ENCODE measurements at regions not wholly inside any gene's neighbourhood (a gene's known extent, or its start where the extent isn't known, plus 50 kb on each side); places are given as distances from the start of the nearest gene placed in this dataset.

GRCh38 chr4:97142410-97142809, 1000.9 kb downstream of the STPG2 start:
- H4K20me1 ChIP-seq (ENCODE audit: control insufficient read depth, insufficient read depth): no peaks in the 10 kb centered on the region
- ChIA-PET SMC1A (ENCODE audit: uncharacterized antibody, unreplicated experiment) (interaction anchor here (1.3 kb wide), 1 partner anchor 9 kb away, joined by 3 read pairs; no protein-coding TSS in a partner anchor), CTCF (interaction anchor here (1.0 to 1.4 kb wide), 2 partner anchors 13 to 256 kb away, joined by 3 to 4 read pairs; no protein-coding TSS in a partner anchor), RAD21 (ENCODE audit: unreplicated experiment) (no interaction called here), POLR2A (no interaction called here)
- H3K9ac ChIP-seq (ENCODE audit: control insufficient read depth, insufficient read depth, low read length): no peak overlapping the region
- no peaks in the 10 kb centered on the region for H3K36me3 ChIP-seq (ENCODE audit: control insufficient read depth in 2 of 2, insufficient read depth in 2 of 2, low read length in 1 of 2)
- TF ChIP-seq, protein P1, sequence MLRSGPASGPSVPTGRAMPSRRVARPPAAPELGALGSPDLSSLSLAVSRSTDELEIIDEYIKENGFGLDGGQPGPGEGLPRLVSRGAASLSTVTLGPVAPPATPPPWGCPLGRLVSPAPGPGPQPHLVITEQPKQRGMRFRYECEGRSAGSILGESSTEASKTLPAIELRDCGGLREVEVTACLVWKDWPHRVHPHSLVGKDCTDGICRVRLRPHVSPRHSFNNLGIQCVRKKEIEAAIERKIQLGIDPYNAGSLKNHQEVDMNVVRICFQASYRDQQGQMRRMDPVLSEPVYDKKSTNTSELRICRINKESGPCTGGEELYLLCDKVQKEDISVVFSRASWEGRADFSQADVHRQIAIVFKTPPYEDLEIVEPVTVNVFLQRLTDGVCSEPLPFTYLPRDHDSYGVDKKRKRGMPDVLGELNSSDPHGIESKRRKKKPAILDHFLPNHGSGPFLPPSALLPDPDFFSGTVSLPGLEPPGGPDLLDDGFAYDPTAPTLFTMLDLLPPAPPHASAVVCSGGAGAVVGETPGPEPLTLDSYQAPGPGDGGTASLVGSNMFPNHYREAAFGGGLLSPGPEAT (IDR thresholded peaks at IDR 0.05; ENCODE audit: low read depth): no peak
- TF ChIP-seq CBX5 (IDR thresholded peaks at IDR 0.05; ENCODE audit: low read depth): no peak
- TF ChIP-seq PAX5 (IDR thresholded peaks at IDR 0.05; ENCODE audit: borderline replicate concordance, low read depth, low read length): no peak
- no peak for TF ChIP-seq SMAD5 (IDR thresholded peaks at IDR 0.05; ENCODE audit: low read depth)
- TF ChIP-seq RB1 (IDR thresholded peaks at IDR 0.05; ENCODE audit: borderline replicate concordance): no peak
- no peak for TF ChIP-seq ZNF24 (IDR thresholded peaks at IDR 0.05)
- no peak for TF ChIP-seq POLR2A (IDR thresholded peaks at IDR 0.05; ENCODE audit: low read depth, low read length)
- no peak for TF ChIP-seq LARP7 (IDR thresholded peaks at IDR 0.05)
- no peak for TF ChIP-seq RCOR1 (conservative IDR thresholded peaks at IDR 0.05; ENCODE audit: low read depth, low read length)
- no peak for TF ChIP-seq CTCF (IDR thresholded peaks at IDR 0.05 in 2 of 3, conservative IDR thresholded peaks at IDR 0.05 in 1 of 3; ENCODE audit: control insufficient read depth in 2 of 3, extremely low read depth in 1 of 3, insufficient read depth in 1 of 3, low read depth in 3 of 3, low read length in 3 of 3)
- TF ChIP-seq KDM1A (IDR thresholded peaks at IDR 0.05; ENCODE audit: borderline replicate concordance): no peak
- H3K27ac ChIP-seq (ENCODE audit: control insufficient read depth, insufficient read depth): no peak overlapping the region
- no peak for DNase-seq (ENCODE audit: low read depth, low spot score)
- no peak for ATAC-seq
- in situ Hi-C loops (cut with MboI) (no loop called here), intact Hi-C loops (cut with micrococcal nuclease; ENCODE audit: unreplicated experiment) (no loop called here)
- no peaks in the 10 kb centered on the region for H3K9me3 ChIP-seq (replicated peaks; ENCODE audit: control insufficient read depth, insufficient read depth, low read length)
- no peak overlapping the region for H2AFZ ChIP-seq (ENCODE audit: control insufficient read depth, low read depth, low read length)
- WGBS (ENCODE audit: insufficient coverage, insufficient replicate concordance, low lambda C conversion rate, missing lambda C conversion rate): 0% methylated on average over 2 of the region's 2 CpGs
- BruUV-seq (replicated peaks): no TSS peak
- H3K4me1 ChIP-seq (ENCODE audit: control insufficient read depth, insufficient read depth, low read length): no peaks in the 10 kb centered on the region
- no peak for FAIRE-seq
- no peak overlapping the region for H3K4me2 ChIP-seq (ENCODE audit: control insufficient read depth, insufficient read depth)
- no peak overlapping the region for H3K4me3 ChIP-seq
- H3K27me3 ChIP-seq (replicated peaks in 1 of 2; ENCODE audit: control insufficient read depth in 2 of 2, insufficient read depth in 2 of 2, low read length in 1 of 2): no peaks in the 10 kb centered on the region
- H3K79me2 ChIP-seq (ENCODE audit: control insufficient read depth, insufficient read depth, low read length): no peaks in the 10 kb centered on the region

Measured in GM12878 (cell line).